ENCODE measurements at regions not wholly inside any gene's neighbourhood (a gene's known extent, or its start where the extent isn't known, plus 50 kb on each side); places are given as distances from the start of the nearest gene placed in this dataset.

- no peak for DNase-seq (ENCODE audit: low spot score)
Measured at GRCh38 chr6:40832691-40833090, 206.3 kb downstream of the UNC5CL start.

- no peak for DNase-seq (ENCODE audit: low spot score)
Measured at GRCh38 chr6:40831381-40831780, 207.6 kb downstream of the UNC5CL start.

- no peak for DNase-seq (ENCODE audit: low spot score)
Measured at GRCh38 chr6:40825102-40825501, 213.9 kb downstream of the UNC5CL start.

- DNase-seq (ENCODE audit: low spot score): peak; percentile 42
Measured at GRCh38 chr6:40823917-40824891, 214.8 kb downstream of the UNC5CL start.

- DNase-seq (ENCODE audit: low spot score): no peak
Measured at GRCh38 chr6:40822619-40823018, 216.4 kb downstream of the UNC5CL start.

GRCh38 chr6:40819182-40819834 is 219.7 kb downstream of the UNC5CL start:
- no peak for DNase-seq (ENCODE audit: low spot score)

- DNase-seq (ENCODE audit: low spot score): no peak
Measured at GRCh38 chr6:40817369-40817768, 221.7 kb downstream of the UNC5CL start.

GRCh38 chr6:40816601-40817000 is 222.4 kb downstream of the UNC5CL start:
- DNase-seq (ENCODE audit: low spot score): no peak

GRCh38 chr6:40815731-40816130 is 223.3 kb downstream of the UNC5CL start:
- DNase-seq (ENCODE audit: low spot score): no peak

GRCh38 chr6:40810171-40810570 is 223.0 kb upstream of the LRFN2 start:
- no peak for DNase-seq (ENCODE audit: low spot score)

GRCh38 chr6:40809627-40810026 is 222.5 kb upstream of the LRFN2 start:
- no peak for DNase-seq (ENCODE audit: low spot score)

- DNase-seq (ENCODE audit: low spot score): peak; percentile 28
Measured at GRCh38 chr6:40807484-40807883, 220.3 kb upstream of the LRFN2 start.

GRCh38 chr6:40806256-40806864 is 219.2 kb upstream of the LRFN2 start:
- DNase-seq (ENCODE audit: low spot score): no peak

GRCh38 chr6:40805336-40805735 is 218.2 kb upstream of the LRFN2 start:
- DNase-seq (ENCODE audit: low spot score): no peak

- DNase-seq (ENCODE audit: low spot score): no peak
Measured at GRCh38 chr6:40804905-40805304, 217.7 kb upstream of the LRFN2 start.

- peak; percentile 76 for DNase-seq (ENCODE audit: low spot score)
Measured at GRCh38 chr6:40803897-40804702, 216.9 kb upstream of the LRFN2 start.

- DNase-seq (ENCODE audit: low spot score): no peak
Measured at GRCh38 chr6:40802481-40802880, 215.3 kb upstream of the LRFN2 start.

- no peak for DNase-seq (ENCODE audit: low spot score)
Measured at GRCh38 chr6:40799296-40800140, 212.4 kb upstream of the LRFN2 start.

GRCh38 chr6:40798069-40798770 is 211.1 kb upstream of the LRFN2 start:
- no peak for DNase-seq (ENCODE audit: low spot score)

All from pons (tissue), 1 donor.